ENCODE measurements at regions not wholly inside any gene's neighbourhood (a gene's known extent, or its start where the extent isn't known, plus 50 kb on each side); places are given as distances from the start of the nearest gene placed in this dataset.

- TF ChIP-seq CTCF (conservative IDR thresholded peaks at IDR 0.05 in 1 of 2, IDR thresholded peaks at IDR 0.05 in 1 of 2; ENCODE audit: extremely low read depth in 1 of 2, insufficient read depth in 1 of 2, low read depth in 1 of 2, low read length in 2 of 2), result no peak
- no peak for TF ChIP-seq EZH2 (IDR thresholded peaks at IDR 0.05; ENCODE audit: borderline replicate concordance, low read length)
These were observed 103.2 kb upstream of the CD93 start for GRCh38 chr20:23189341-23189740.

Data from mammary epithelial cell (primary cell).